Epidermal melanocyte (primary cell): ENCODE measurements at regions not wholly inside any gene's neighbourhood (a gene's known extent, or its start where the extent isn't known, plus 50 kb on each side); places are given as distances from the start of the nearest gene placed in this dataset.

Experiments used
- DNase-seq: peaks from one replicate; pipeline ENCODE4 v3.0.0; 2011; ENCODE audit warnings: low spot score; ENCODE audit not compliant: insufficient read length

GRCh38 chr6:23282252-23283021, 713.1 kb downstream of the HDGFL1 start:
- no peak for DNase-seq

GRCh38 chr6:23293653-23294052, 724.3 kb downstream of the HDGFL1 start:
- no peak for DNase-seq

- no peak for DNase-seq
Measured at GRCh38 chr6:23301556-23301955, 732.2 kb downstream of the HDGFL1 start.

- no peak for DNase-seq
Measured at GRCh38 chr6:23302514-23302913, 733.1 kb downstream of the HDGFL1 start.

- DNase-seq: no peak
Measured at GRCh38 chr6:23305325-23305943, 736.1 kb downstream of the HDGFL1 start.

- no peak for DNase-seq
Measured at GRCh38 chr6:23306251-23306950, 737.0 kb downstream of the HDGFL1 start.

- no peak for DNase-seq
Measured at GRCh38 chr6:23307516-23307915, 738.1 kb downstream of the HDGFL1 start.

- DNase-seq: no peak
Measured at GRCh38 chr6:23308166-23308565, 738.8 kb downstream of the HDGFL1 start.

GRCh38 chr6:23311211-23311610, 741.8 kb downstream of the HDGFL1 start:
- no peak for DNase-seq

GRCh38 chr6:23316131-23316530, 746.8 kb downstream of the HDGFL1 start:
- DNase-seq: no peak

- no peak for DNase-seq
Measured at GRCh38 chr6:23316931-23317330, 747.6 kb downstream of the HDGFL1 start.

- no peak for DNase-seq
Measured at GRCh38 chr6:23319582-23319981, 750.2 kb downstream of the HDGFL1 start.

GRCh38 chr6:23320471-23321015, 751.2 kb downstream of the HDGFL1 start:
- no peak for DNase-seq

GRCh38 chr6:23323897-23324296, 754.5 kb downstream of the HDGFL1 start:
- no peak for DNase-seq

- no peak for DNase-seq
Measured at GRCh38 chr6:23325065-23325464, 755.7 kb downstream of the HDGFL1 start.

- no peak for DNase-seq
Measured at GRCh38 chr6:23327621-23328020, 758.3 kb downstream of the HDGFL1 start.

GRCh38 chr6:23329086-23329485, 759.7 kb downstream of the HDGFL1 start:
- no peak for DNase-seq

- no peak for DNase-seq
Measured at GRCh38 chr6:23330632-23331031, 761.3 kb downstream of the HDGFL1 start.

- no peak for DNase-seq
Measured at GRCh38 chr6:23334360-23334759, 765.0 kb downstream of the HDGFL1 start.

- DNase-seq: no peak
Measured at GRCh38 chr6:23335894-23336293, 766.5 kb downstream of the HDGFL1 start.

GRCh38 chr6:23339268-23339667, 769.9 kb downstream of the HDGFL1 start:
- no peak for DNase-seq

GRCh38 chr6:23340271-23340670, 770.9 kb downstream of the HDGFL1 start:
- no peak for DNase-seq
